Pancreas (tissue), 10 donors: ENCODE measurements at regions not wholly inside any gene's neighbourhood (a gene's known extent, or its start where the extent isn't known, plus 50 kb on each side); places are given as distances from the start of the nearest gene placed in this dataset.

Experiments used
- ATAC-seq, 4 donors: fragments of 200-7000 bp; cut with Tn5 transposase; one replicate each; pipeline versions ENCODE4 v1.8.0 to v1.9.1; 2020; ENCODE audit warnings: mild to moderate bottlenecking in 4 of 4, moderate library complexity in 4 of 4
- DNase-seq, 6 donors: peaks; one replicate each; pipeline ENCODE4 v3.0.0-alpha.2; 2020
- FAIRE-seq: peaks from 2 replicates; lab custom pipeline; 2012; peaks lifted over from hg19 to GRCh38; lab: Jason Lieb, UNC
- H3K27ac ChIP-seq, 4 donors: fragments of 200-600 bp; sonication (generic); 1 replicate in 3 of 4; 2 replicates in 1 of 4; pipeline versions ENCODE4 v1.5.0 to v1.8.0; 2020
- H3K27me3 ChIP-seq, 4 donors: fragments of 200-600 bp; one replicate each; pipeline ENCODE4 v1.8.0; 2021
- H3K36me3 ChIP-seq, 3 donors: fragments of 200-600 bp; sonication (generic) in 1 of 3; one replicate each; pipeline versions ENCODE4 v1.5.0 to v1.8.0; 2020 to 2021
- H3K4me1 ChIP-seq, 3 donors: fragments of 200-600 bp; one replicate each; pipeline ENCODE4 v1.8.0; 2021
- H3K4me3 ChIP-seq, 4 donors: fragments of 200-600 bp; sonication (generic) in 2 of 4; one replicate each; pipeline versions ENCODE4 v1.5.0 to v1.8.0; 2020 to 2021
- H3K9me3 ChIP-seq, 4 donors: fragments of 200-600 bp; one replicate each; pipeline ENCODE4 v1.8.0; 2021
- WGBS, 2 donors: extraction: QIAGEN DNeasy Blood & Tissue Kit; methylation state at CpG; one replicate each; pipeline ENCODE4 v1.1.7; 2013; 5-methylcytosine and 5-hydroxymethylcytosine counted together
- intact Hi-C, 3 donors: fragments of 100-400 bp; cut with DNase I; formaldehyde crosslinking; loops; one replicate each; pipeline versions ENCODE4 v1.11.1 to v1.14.2; 2022
- TF ChIP-seq, protein P1 (sequence below), 4 donors: fragments of 200-600 bp; sonication (generic) in 3 of 4; IDR thresholded peaks; one replicate each; pipeline versions ENCODE4 v1.5.0 to v1.8.0; 2021; ENCODE audit warnings: antibody characterized with exemption in 4 of 4
- donor health status: healthy with polysubstance abuse.
- donor health status: DM: no; HTN: no; CAD: no; lungs with moderate emphysema.
- donor health status: DM: no; HTN: no; CAD: no.
- donor health status: control.
- donor health status: control.
- donor health status: Bipolar disorder and iron deficiency.
- donor health status: DM: yes; HTN: yes; CAD: no.
- donor health status: DM: no; HTN: no; CAD: no.
- donor health status: DM: no; HTN: no; CAD: no.
- donor health status: DM: yes; HTN: yes; CAD: no.

- Histone ChIP-seq H3K9me3 (no peaks in the 10 kb centered on the region), H3K27me3 (no peaks in the 10 kb centered on the region), H3K4me1 (no peaks in the 10 kb centered on the region), H3K27ac (no peak overlapping the region), H3K36me3 (no peaks in the 10 kb centered on the region), H3K4me3 (no peak overlapping the region)
- WGBS, 2 donors = 71 to 73% methylated on average over 2 of the region's 2 CpGs
- intact Hi-C loops = no loop called here
- FAIRE-seq (no peak), DNase-seq (no peak), ATAC-seq (no peak)
- TF ChIP-seq, protein P1, sequence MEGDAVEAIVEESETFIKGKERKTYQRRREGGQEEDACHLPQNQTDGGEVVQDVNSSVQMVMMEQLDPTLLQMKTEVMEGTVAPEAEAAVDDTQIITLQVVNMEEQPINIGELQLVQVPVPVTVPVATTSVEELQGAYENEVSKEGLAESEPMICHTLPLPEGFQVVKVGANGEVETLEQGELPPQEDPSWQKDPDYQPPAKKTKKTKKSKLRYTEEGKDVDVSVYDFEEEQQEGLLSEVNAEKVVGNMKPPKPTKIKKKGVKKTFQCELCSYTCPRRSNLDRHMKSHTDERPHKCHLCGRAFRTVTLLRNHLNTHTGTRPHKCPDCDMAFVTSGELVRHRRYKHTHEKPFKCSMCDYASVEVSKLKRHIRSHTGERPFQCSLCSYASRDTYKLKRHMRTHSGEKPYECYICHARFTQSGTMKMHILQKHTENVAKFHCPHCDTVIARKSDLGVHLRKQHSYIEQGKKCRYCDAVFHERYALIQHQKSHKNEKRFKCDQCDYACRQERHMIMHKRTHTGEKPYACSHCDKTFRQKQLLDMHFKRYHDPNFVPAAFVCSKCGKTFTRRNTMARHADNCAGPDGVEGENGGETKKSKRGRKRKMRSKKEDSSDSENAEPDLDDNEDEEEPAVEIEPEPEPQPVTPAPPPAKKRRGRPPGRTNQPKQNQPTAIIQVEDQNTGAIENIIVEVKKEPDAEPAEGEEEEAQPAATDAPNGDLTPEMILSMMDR (IDR thresholded peaks at IDR 0.05) = no peak
Observed at GRCh38 chr14:56056031-56056430, 62.2 kb upstream of the PELI2 start.

- Histone ChIP-seq H3K27ac (no peak overlapping the region), H3K36me3 (no peaks in the 10 kb centered on the region), H3K4me3 (no peak overlapping the region), H3K9me3 (no peaks in the 10 kb centered on the region), H3K27me3 (no peaks in the 10 kb centered on the region), H3K4me1 (no peaks in the 10 kb centered on the region)
- WGBS, 2 donors = 78 to 85% methylated on average over 5 of the region's 5 CpGs
- ATAC-seq (peak in 1 of 4 donors; percentile 19), DNase-seq (no peak), FAIRE-seq (no peak)
- intact Hi-C loops = no loop called here
- TF ChIP-seq, protein P1 (IDR thresholded peaks at IDR 0.05) = no peak
Observed at GRCh38 chr14:56057071-56057741, 61.0 kb upstream of the PELI2 start.

DNA sequence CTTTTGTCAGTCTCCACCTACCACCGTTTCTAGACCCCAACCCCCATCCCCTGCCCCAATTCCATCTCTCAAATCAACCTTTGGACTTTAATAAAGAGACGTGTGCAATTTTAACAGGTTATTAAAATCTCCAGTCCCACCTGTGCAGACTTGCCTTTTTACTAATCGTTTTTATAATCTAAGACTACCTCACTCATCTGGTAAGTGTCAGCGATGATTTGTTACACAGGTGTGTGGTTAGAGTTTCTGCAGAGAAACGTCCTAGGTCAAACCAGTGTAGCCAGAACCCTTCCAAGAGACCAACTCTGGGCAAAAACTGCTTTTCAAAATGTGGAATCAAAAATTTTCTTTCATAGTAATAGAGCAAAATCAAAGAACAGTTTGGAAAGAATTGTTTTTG, 60.4 kb upstream of the PELI2 start:
- H3K36me3 ChIP-seq = no peaks in the 10 kb centered on the region
- no peaks in the 10 kb centered on the region for H3K27me3 ChIP-seq
- FAIRE-seq = no peak
- no peak overlapping the region for H3K4me3 ChIP-seq
- TF ChIP-seq, protein P1 (IDR thresholded peaks at IDR 0.05) = no peak
- H3K9me3 ChIP-seq = no peaks in the 10 kb centered on the region
- no peaks in the 10 kb centered on the region for H3K4me1 ChIP-seq
- no peak overlapping the region for H3K27ac ChIP-seq
- intact Hi-C loops = no loop called here
- no peak for ATAC-seq
- 60 to 63% methylated on average over 5 of the region's 5 CpGs for whole genome bisulfite sequencing, 2 donors
- DNase-seq = no peak

DNA sequence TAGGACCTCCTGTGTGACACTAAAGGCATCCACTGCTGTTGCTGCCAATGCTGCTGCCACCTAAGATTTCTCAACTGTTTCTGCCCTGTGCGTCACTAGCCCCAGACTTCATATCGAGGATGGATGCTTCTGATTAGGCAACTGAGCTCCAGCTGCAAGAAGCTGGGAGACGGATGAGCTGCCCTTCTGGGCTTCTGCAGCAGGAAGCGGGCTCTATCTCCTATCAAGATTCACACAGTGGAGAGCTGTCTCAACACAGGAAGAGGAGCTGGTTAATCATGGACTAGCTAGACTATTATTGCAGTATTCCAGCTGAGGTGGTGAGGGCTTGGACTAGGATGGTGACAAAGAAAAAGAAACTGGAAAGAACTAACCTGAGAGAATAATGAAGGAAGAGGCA, 59.2 kb upstream of the PELI2 start:
- Histone ChIP-seq H3K9me3 (no peaks in the 10 kb centered on the region), H3K27ac (no peak overlapping the region), H3K36me3 (no peaks in the 10 kb centered on the region), H3K4me3 (no peak overlapping the region), H3K27me3 (no peaks in the 10 kb centered on the region), H3K4me1 (no peaks in the 10 kb centered on the region)
- 73 to 82% methylated on average over 4 of the region's 4 CpGs for WGBS, 2 donors
- intact Hi-C loops = no loop called here
- ATAC-seq = no peak
- TF ChIP-seq, protein P1 (IDR thresholded peaks at IDR 0.05) = no peak
- FAIRE-seq = no peak
- no peak for DNase-seq

DNA sequence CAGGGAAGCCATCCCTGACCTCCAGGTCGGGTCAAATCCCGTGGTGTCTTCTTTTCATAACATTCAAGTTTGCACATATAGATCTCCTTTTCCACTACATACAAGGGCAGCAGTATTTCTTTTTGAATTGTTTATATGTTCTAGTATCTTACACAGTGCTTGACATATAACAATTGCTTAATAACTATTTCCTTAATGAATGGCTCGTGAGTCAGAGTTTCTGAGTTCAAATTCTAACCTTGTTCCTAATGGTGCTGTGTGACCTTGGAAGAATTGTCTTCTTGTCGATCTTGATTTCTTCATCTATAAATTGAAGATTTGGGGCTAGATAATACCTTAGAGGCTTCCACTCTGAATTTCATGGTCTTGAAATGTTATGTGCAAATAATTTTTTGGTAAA, 57.2 kb upstream of the PELI2 start:
- H3K4me1 ChIP-seq = no peaks in the 10 kb centered on the region
- no peak for DNase-seq
- intact Hi-C loops = no loop called here
- 66 to 78% methylated on average over 4 of the region's 4 CpGs for WGBS, 2 donors
- TF ChIP-seq, protein P1 (IDR thresholded peaks at IDR 0.05) = no peak
- H3K9me3 ChIP-seq = no peaks in the 10 kb centered on the region
- FAIRE-seq = no peak
- H3K36me3 ChIP-seq = no peaks in the 10 kb centered on the region
- no peaks in the 10 kb centered on the region for H3K27me3 ChIP-seq
- H3K27ac ChIP-seq = no peak overlapping the region
- no peak for ATAC-seq
- H3K4me3 ChIP-seq = no peak overlapping the region
